Esophagus muscularis mucosa (tissue), 4 donors: ENCODE measurements at regions not wholly inside any gene's neighbourhood (a gene's known extent, or its start where the extent isn't known, plus 50 kb on each side); places are given as distances from the start of the nearest gene placed in this dataset.

Source experiments
- CTCF ChIP-seq, 3 experiments: fragments of 200-600 bp in 2 of 3; fragments of 450-650 bp in 1 of 3; sonication (generic) in 2 of 3; IDR thresholded peaks; one replicate each; pipeline ENCODE4 v1.5.1; 2017 to 2019; ENCODE audit warnings: antibody characterized with exemption in 3 of 3, mild to moderate bottlenecking in 2 of 3, moderate library complexity in 1 of 3
- EP300 ChIP-seq: sonication (generic); formaldehyde crosslinking; IDR thresholded peaks from one replicate; pipeline ENCODE4 v1.6.1; 2017; ENCODE audit warnings: antibody characterized with exemption
- POLR2A ChIP-seq: fragments of 450-650 bp; IDR thresholded peaks from one replicate; pipeline ENCODE4 v1.6.1; 2017; ENCODE audit warnings: antibody characterized with exemption, moderate library complexity, mild to moderate bottlenecking, low read depth

- no peak for TF ChIP-seq POLR2A
- TF ChIP-seq CTCF (IDR thresholded peaks at IDR 0.05), result no peak
- no peak for TF ChIP-seq EP300
Measured at GRCh38 chr6:6455272-6455671, 133.2 kb upstream of the LY86 start.
